ENCODE measurements at regions not wholly inside any gene's neighbourhood (a gene's known extent, or its start where the extent isn't known, plus 50 kb on each side); places are given as distances from the start of the nearest gene placed in this dataset.

- TF ChIP-seq CTCF (conservative IDR thresholded peaks at IDR 0.05 in 1 of 2, IDR thresholded peaks at IDR 0.05 in 1 of 2; ENCODE audit: low read depth in 1 of 2, low read length in 2 of 2): no peak
- no peak for TF ChIP-seq EZH2 (IDR thresholded peaks at IDR 0.05; ENCODE audit: low read length, missing control alignments)
Measured at GRCh38 chr5:136590581-136590980, 225.2 kb upstream of the TRPC7 start.
